HK-2 (cell line): ENCODE measurements at regions not wholly inside any gene's neighbourhood (a gene's known extent, or its start where the extent isn't known, plus 50 kb on each side); places are given as distances from the start of the nearest gene placed in this dataset.

Experiments used
- DNase-seq: peaks from one replicate; pipeline ENCODE4 v3.0.0-alpha.2; 2018; ENCODE audit not compliant: unreplicated experiment

DNA sequence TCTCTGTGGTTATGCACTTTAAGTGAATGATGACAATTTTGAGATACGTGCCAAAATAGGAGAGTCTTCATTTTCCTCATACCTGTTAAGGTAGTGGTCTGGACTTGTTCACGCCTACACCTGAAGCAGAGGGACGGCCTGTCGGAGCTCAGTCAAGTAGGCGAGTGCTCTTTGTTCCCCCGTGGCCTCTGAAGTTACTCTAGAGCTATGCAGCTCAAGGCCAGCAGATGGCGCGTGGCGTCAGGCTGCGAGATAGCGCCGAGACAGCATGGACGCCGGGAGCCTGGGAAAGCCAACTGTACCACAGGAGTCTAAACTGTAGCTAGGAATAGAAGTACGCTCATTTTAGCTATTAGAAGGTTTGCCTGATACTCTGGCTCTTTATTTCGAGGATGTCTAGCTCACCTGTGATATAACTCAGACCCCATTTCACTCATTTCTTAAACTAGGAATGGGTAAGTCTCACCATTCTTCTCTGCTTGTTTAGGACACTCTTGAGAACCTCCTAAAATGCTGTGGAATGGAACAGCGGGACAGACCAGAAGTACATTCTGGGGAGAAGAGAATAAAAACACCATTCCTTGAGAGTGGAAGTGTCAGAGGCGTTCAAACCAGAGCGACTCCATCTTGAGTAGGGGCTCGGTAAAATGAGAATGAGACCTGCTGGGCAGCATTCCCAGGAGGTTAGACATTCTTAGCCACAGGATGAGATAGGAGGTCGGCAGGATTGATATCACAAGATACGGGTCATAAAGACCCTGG is 267.4 kb upstream of the HMGA2 start:
- no peak for DNase-seq

DNA sequence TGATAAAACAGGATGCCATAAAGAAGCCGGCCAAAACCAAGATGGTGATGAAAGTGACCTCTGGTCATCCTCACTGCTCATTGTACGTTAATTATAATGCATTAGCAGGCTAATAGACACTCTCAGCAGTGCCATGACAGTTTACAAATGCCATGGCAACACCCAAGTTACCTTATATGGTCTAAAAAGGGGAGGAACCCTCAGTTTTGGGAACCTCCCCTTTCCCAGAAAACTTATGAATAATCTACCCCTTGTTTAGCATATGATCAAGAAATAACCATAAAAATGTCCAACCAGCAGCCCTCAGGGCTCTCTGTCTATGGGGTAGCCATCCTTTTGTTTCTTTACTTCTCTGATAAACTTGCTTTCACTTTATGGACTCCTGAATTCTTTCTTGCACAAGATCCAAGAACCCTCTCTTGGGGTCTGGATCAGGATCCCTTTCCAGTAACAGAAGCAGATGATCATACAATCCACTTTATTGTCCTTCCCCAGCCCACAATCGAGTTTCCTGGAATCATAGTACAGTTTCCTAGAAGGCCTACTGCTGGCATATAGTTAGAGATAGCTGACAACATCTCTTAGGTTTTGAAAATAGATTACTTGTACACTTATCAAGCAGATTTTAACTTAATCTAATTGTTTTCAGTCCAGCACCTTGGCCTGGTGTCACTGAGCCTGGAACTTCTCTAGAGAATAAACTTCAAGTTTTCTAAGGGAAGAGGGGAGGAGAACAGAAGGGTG is 266.7 kb upstream of the HMGA2 start:
- DNase-seq, result no peak

DNA sequence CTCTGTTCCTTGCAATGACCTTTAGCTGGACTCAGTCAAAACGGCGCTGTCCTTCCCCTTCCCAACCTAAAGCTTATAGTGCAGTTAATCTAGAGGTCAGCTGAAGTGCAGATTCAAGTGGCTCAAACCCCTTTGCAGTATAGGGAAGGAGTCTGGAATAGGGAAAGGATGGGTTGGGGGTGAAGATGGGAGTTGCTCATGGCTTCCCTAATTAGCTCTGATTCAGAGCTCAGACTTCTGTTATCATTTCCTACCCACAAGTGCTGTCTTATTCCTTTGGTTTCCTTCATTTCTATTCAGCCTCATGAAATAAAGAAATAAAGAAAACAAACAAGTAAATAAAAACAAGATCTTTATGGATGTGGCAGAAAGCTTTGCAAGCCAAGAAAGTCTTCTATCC is 264.0 kb upstream of the HMGA2 start:
- no peak for DNase-seq

DNA sequence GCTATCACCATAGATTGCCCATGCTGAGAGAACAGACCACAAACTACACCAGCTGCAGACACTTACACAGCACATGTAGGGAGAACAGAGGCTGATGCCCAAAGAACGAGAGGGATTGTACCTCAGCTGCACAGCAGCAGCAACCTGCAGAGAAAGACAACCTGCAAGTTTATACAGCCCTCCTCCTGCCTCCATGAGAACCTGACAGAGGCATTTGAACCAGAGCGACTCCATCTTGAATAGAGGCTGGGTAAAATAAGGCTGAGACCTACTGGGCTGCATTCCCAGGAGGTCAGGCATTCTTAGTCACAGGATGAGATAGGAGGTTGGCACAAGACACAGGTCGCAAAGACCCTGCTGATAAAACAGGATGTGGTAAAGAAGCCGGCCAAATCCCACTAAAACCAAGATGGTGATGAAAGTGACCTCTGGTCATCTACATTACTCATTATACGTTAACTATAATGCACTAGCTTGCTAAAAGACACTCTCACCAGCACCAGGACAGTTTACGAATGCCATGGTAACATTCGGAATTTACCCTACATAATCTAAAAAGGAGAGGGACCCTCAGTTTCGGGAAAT is 262.4 kb upstream of the HMGA2 start:
- DNase-seq, result peak; percentile 54

DNA sequence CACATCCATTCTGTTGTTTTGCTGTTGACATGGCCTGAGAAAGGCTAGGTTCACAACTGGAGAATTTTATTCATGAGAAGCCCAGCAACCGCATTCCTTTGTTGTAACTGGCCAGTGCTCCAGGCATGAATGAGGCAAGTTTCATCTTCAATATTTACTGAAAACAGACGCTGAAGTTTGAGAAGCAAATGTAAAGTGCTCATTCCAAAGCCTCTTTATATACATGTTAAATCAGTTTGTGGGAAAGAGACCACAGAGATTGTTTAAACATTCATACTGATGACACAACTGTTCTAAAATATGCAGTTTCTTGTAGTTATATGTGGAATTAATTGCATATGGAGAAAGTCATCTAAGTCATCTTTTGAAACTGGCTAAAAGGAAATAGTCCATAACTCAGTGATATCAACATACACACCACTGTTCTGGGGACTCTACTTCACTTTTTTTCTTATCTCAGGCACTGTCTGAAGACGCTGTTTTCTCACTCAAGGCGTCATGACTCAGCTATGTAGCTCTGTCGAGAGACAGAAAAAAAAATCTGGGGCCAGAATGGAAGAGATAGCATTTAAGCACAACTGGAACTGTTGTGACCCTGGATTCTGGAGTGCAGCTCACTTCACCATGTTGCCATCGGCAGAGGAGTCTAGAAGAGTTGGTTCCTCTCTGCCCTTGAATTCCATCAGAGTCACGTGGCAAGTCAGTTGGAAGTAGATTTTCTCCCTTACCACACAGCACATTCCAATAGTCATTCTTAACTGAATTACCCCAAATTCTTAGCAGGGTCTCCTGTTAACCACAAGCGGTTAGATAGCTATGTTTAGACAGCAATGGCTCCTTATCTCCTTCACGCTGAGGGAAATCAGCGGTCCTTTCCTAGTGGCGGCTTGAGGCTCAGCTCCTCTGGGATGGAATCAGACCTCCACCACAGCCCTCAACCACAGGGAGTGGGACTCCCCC is 258.4 kb upstream of the HMGA2 start:
- DNase-seq, result peak; percentile 68

DNA sequence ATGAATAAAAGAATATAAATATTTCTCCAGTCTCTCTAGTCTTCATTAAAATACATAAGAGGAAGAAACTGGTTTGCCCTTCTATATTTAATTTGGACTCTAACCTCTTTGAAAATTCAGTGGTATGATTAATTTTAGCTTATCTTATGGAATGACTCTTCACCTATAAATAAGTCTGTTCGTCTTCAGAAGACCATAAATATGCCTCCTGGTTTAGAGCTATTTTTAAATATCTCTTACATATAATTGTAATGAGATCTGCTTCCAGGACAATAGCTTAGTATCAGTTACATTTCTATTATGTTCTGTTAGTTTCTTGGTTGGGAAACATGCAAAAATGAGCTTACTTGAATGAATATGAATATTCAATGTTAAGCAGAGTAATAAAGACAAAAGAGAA is 257.5 kb upstream of the HMGA2 start:
- no peak for DNase-seq

DNA sequence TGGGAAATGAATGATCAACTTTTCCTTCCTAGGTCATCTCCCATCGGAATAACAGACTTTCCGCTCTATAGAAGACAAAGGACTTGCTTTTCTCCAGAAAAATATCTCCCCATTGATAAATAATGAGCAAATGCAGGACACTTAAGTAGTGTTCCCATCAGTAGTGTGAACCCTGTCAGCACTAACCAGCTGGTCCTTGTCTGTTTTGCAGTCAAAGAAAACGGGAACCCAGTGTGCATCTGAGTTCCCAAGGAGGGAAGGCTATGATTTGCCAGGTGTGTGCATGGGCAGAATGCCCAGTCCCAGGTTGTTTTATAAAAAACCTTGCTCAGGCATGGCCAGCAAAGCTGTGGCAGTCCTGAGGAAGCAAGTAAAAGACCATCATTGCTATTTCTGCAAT is 256.5 kb upstream of the HMGA2 start:
- DNase-seq, result no peak

DNA sequence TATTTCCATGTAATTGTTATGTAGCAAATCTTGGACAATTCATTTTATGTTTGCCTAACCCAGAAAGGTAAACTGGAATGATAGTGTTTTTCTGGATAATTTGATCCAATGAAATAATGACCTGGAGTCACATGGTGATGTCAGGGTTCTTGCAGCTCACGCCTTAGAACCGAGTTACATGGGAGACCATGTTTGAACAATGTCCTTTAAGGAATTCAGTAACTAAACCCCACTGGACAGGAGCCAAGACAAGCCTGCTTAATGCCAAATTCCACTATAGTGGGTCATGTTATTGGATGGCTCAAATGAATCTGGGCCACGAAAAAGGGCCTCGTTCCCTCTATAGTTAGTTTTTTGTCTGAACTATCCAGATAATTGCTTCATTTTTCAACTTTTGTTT is 255.8 kb upstream of the HMGA2 start:
- no peak for DNase-seq

DNA sequence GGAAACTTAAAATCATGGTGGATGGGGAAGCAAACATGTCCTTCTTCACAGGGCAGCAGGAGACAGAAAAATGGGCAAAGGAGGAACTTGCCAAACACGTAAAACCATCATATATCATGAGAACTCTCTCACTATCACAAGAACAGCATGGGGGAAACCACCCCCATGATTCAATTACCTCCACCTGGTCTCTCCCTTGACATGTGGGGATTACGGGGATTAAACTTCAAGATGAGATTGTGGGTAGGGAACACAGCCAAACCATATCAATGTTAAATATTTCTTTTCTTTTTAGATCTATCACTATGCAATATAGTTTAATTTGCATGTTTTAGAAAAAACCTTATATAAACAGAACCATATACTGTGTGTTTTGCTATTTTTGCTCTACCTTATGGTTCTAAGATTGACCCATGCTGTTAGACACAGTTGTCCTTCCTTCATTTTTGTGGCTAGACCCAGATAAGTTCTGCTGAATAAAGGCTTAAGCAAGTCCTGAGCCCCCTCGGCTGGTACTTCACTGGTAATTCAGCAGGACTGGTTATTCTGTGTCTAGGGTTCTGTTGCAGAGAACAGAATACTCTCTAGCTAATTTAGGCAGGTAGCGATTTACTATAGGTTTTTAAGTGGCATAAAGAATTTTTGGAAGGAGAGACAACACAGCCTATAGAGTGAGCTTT is 253.7 kb upstream of the HMGA2 start:
- no peak for DNase-seq

DNA sequence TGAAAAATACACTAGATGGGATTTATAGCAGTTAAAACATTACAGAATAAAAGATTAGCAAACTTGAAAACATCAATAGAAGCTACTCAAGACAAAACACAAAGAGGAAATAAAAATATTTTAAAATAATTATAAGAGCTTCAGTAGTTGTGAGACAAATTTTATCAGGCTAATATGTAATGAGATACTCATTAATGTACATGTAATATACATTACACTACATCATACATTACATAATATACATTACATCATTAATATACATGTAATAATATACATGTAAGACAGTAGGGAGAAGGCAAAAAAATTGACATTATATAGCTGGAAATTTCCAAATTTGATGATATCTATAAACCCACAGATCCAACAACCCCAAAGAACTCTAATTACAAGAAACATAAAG is 249.4 kb upstream of the HMGA2 start:
- DNase-seq, result no peak

DNA sequence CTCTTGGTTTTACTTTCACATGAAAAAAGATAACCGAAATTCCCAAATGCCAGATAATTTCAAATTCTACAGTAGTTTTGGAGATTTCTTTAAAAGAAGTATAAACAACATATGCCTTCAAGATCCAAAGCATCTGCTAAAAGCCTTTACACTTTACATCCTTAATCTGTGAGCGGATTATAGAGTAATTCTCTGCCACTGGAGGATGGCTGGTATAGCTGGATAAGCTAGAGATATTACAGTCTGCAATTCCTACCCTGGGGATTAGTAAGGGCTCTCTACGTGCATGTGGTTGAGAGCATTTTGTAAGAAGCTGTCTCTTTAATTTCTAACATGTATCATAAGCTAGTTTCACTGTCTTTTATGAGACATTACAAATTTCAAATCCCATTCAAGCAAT is 240.3 kb upstream of the HMGA2 start:
- DNase-seq, result no peak

DNA sequence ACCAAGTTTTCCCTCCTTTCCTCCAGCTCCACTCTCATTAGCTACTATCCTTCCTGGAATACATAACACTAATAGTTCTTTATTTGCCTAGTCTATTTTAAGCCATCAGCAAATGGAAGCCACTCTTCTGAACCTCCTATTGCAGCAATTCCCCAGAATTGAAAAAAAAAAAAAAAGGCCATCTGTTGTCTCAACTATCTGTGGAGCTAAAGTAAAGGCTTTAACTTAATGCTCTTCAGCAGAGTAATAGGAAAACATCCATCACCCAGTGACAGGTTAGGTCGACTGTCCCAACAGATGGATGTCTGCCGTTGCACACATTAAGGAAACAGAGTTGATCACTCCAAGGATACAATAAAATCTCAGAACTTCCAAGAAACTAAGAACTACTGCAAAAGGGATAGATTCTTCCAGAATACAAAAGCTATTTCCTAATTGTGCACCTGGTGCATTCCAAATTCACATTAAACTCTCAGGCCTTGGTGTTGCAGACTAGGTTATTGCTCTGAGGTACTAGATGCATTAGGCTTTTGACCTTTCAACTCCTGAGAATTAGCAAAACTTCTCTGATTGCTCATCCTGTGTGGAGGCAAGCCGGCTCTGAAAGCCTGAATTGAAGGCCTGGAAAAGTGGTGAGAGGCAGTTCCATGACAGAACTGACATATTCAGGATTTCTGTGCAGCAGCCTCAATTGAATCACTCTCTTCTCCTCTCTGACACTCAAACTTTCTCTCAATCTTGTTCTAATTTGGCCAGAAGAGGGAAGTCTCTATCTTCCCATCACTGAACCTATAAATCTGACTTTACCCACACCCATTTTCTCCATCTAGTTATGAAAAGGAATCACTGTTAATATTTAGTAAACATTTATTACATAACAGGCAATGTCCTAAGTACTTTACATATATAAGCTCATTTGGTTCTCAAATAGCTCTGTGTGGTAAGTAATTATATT is 238.4 kb upstream of the HMGA2 start:
- no peak for DNase-seq

DNA sequence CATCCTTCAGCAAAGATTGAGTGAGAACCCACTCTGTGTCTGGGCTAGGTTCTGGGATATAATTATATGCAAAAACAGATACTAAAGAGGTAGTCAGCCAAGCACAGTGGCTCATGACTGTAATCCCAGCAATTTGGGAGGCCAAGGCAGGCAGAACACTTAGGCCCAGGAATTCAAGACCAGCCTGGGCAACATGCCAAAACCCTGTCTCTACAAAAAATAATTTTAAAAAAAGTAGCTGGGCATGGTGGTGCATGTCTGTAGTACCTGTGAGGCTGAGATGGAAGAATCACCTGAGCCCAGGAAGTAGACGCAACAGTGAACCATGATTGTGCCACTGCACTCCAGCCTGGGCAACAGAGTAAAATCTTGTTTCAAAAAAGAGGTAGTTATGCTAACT is 237.5 kb upstream of the HMGA2 start:
- no peak for DNase-seq

DNA sequence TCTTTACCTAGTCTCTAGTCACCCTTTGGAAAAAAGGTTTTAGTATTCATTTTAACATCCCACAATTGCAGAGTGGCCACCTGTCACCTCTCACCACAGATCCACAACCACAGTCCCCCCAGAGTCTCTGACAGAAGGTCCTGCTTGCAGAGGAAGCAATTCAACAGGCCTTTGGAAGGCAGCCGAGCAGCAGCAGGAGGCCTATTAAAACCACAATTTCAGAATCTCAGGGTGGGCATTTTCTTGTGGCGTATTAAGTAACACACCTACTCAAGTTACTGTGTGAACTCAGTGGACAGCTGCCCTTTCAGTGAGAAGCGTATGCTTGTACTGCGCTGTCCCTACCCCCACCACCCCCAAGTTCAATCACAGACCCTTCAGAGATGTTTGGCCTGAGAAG is 234.0 kb upstream of the HMGA2 start:
- no peak for DNase-seq

DNA sequence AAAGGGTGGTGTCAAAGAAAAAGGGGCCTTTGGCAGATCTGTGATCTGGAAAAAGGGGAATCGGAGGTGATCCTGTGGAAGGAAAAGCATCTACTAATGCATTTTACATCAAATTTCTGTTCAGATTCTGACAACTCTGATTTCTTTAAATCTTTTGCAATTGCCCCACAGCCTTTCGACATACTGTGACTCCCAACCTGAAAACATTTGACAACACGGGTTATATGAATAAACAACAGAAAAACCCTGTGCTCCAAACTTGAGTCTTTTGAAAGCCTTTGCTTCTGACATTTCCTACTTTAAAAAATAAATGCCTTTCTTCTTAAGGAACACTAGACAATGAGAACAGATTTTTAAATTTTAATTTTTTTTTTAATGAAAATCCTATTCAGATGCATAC is 231.9 kb upstream of the HMGA2 start:
- DNase-seq, result no peak

DNA sequence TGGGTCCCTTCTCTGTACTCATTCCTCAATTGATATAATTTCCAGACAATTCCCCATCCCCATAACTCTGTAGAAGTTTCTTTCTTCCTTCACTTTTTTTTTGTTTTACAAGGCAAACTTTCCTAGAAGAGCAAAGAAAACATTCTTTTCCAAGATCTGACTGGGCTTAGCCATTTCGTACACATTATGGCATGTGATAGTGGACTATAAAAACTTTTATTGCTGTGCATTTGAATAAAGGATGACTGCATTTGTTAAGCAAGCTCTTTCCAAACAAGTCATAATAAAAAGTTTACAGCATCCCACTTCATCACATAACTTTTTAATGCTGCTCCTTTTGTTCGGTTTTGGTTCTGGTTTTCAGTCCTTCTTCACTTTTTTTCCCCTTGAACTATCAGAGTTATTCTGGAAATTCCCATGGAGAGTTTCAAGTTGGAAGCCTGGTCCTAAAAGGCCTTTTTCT is 231.0 kb upstream of the HMGA2 start:
- DNase-seq, result no peak

DNA sequence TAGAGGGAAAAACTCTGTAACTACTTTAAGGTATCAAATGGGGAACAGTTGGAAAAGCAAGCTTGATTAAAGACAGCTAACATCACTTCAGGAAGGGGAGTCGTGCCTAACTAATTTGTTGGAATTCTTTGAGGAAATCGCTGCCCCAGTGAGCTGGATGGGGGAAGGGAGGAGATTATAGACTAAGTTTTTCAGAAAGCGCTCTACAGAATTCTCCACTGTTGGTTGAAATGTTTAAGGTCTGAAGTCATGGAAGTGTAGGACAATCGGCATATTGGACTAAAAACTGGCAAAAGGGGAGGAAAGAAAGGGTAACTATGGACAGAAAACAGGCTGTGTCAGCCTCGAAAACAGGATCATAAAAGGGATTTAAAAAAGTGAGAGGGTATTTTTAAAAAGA is 229.9 kb upstream of the HMGA2 start:
- DNase-seq, result no peak

DNA sequence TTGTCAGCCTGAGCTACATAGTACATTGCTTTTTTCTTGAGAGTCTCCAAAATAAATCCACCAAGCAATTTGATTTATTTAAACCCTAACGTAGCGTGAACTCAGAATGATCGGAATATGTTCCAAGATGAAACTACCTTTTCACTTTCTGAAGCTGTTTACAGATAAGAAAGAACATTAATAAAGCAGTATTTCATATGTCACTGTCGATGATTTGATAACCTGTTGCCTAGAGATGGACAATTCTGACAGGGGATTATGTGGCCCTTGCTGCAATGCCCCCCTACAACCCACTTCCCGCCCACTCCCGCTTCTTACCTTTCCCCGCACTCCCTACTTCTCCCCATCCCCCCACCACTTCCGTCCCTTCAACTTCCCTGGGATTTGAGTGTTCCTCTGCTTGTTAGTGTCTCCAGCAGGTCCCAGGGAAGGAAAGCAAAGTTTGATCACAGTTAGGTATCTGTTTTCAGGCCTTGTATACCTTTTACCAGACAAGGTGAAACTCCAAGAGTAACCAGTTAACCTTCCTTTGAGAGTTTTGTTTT is 229.2 kb upstream of the HMGA2 start:
- no peak for DNase-seq

DNA sequence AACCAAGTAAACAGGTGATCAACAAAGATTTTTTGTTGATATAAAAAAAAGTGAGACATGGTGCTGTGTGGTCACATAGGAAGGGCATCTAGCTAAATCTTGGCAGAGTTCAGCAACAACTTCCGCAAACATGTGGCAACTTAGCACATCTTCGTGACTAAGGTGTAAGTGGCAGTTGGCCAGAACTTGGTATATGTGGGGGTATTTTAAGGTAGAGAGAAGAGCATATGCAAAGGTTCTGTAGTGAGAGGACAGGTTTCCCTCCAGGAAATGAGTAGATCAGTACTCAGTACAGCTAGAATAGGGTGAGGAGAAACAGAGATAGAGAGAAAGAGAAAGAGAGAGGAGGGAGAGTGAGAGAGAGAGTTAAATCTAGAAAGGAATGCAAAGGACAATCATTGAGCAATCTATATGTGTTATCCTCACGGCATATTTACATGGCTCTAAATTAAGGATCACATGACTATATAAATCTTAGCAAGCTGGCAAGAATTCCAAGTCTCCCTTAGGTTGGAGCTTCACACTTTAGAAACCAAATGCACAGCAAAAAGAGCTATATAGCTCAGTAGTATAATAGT is 227.7 kb upstream of the HMGA2 start:
- DNase-seq, result no peak

DNA sequence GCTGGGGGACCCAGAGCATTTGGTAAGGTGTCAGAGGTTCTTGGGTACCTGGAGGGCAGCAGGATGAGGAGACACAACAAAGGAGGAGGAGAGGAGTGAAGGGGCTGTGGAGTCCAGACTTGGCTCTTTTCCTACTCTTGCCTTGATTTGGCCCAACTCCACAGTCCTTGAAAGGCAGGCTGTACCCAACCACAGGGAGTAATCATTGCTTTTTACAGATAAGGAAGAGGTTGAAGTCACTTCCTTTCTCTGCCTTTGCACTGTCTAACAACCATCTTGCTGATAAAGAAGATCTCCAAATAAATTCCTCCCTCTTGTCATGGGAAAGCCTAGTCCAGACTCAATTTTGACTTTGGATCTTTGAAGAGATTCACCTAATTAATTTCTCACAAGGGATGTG is 226.8 kb upstream of the HMGA2 start:
- no peak for DNase-seq
